Mesenchymal stem cell (in vitro differentiated cells and primary cell): ENCODE measurements at regions not wholly inside any gene's neighbourhood (a gene's known extent, or its start where the extent isn't known, plus 50 kb on each side); places are given as distances from the start of the nearest gene placed in this dataset.
A peak's percentile ranks its signal among the peaks of the same experiment; 100 is the strongest.

Experiments
- DNase-seq: peaks from one replicate; pipeline ENCODE4 v3.0.0-alpha.2; 2013
- H2AFZ ChIP-seq: one replicate; pipeline ENCODE4 v1.6.1; 2013; ENCODE audit warnings: low read depth, mild to moderate bottlenecking, control low read depth, inconsistent platforms, low read length, moderate library complexity
- H2AK5ac ChIP-seq: 2 replicates; pipeline ENCODE4 v1.6.1; 2013; ENCODE audit warnings: low read length, moderate library complexity, mild to moderate bottlenecking, inconsistent platforms; ENCODE audit not compliant: severe bottlenecking
- H2BK120ac ChIP-seq: one replicate; pipeline ENCODE4 v1.6.1; 2013; ENCODE audit warnings: low read depth, mild to moderate bottlenecking, inconsistent platforms, low read length, moderate library complexity
- H2BK12ac ChIP-seq, 2 experiments: one replicate each; pipeline ENCODE4 v1.6.1; 2013; ENCODE audit warnings: inconsistent platforms in 2 of 2, low read length in 2 of 2, mild to moderate bottlenecking in 2 of 2, moderate library complexity in 2 of 2, control low read depth in 1 of 2
- H2BK15ac ChIP-seq: one replicate; pipeline ENCODE4 v1.6.1; 2013; ENCODE audit warnings: mild to moderate bottlenecking, low read depth, inconsistent platforms; ENCODE audit not compliant: poor library complexity, severe bottlenecking
- H2BK5ac ChIP-seq: 2 replicates; pipeline ENCODE4 v1.6.1; 2013; ENCODE audit warnings: low read depth, mild to moderate bottlenecking, low read length, control low read depth, inconsistent platforms; ENCODE audit not compliant: poor library complexity, severe bottlenecking
- H3K14ac ChIP-seq, 2 experiments: one replicate each; pipeline ENCODE4 v1.6.1; 2013; ENCODE audit warnings: inconsistent platforms in 2 of 2, low read length in 2 of 2, control low read depth in 1 of 2, mild to moderate bottlenecking in 1 of 2, moderate library complexity in 1 of 2
- H3K18ac ChIP-seq, 2 experiments: one replicate each; pipeline ENCODE4 v1.6.1; 2013; ENCODE audit warnings: inconsistent platforms in 2 of 2, low read length in 2 of 2, control low read depth in 1 of 2, low read depth in 1 of 2, mild to moderate bottlenecking in 1 of 2
- H3K23ac ChIP-seq, 2 experiments: one replicate each; pipeline ENCODE4 v1.6.1; 2013; ENCODE audit warnings: inconsistent platforms in 2 of 2, low read length in 2 of 2, mild to moderate bottlenecking in 2 of 2, moderate library complexity in 2 of 2, control low read depth in 1 of 2
- H3K27ac ChIP-seq: 2 replicates; pipeline ENCODE4 v1.5.1; 2013; ENCODE audit warnings: mild to moderate bottlenecking, moderate library complexity, low read length, control low read depth, inconsistent platforms; ENCODE audit not compliant: poor library complexity, severe bottlenecking
- H3K27me3 ChIP-seq, 2 experiments: 2 replicates each; pipeline versions ENCODE4 v1.6.1 to v1.7.0; 2013; ENCODE audit warnings: low read length in 2 of 2, mild to moderate bottlenecking in 2 of 2, moderate library complexity in 2 of 2, control low read depth in 1 of 2, inconsistent platforms in 1 of 2; ENCODE audit not compliant: control insufficient read depth in 1 of 2, insufficient read depth in 1 of 2
- H3K36me3 ChIP-seq, 2 experiments: 2 replicates each; pipeline versions ENCODE4 v1.6.1 to v1.7.0; 2013; ENCODE audit warnings: low read length in 2 of 2, control low read depth in 1 of 2, inconsistent platforms in 1 of 2, low read depth in 1 of 2, mild to moderate bottlenecking in 1 of 2; ENCODE audit not compliant: insufficient read depth in 2 of 2, control insufficient read depth in 1 of 2
- H3K4ac ChIP-seq, 2 experiments: one replicate each; pipeline ENCODE4 v1.6.1; 2013; ENCODE audit warnings: inconsistent platforms in 2 of 2, low read length in 2 of 2, mild to moderate bottlenecking in 2 of 2, moderate library complexity in 2 of 2, control low read depth in 1 of 2, low read depth in 1 of 2
- H3K4me1 ChIP-seq: 2 replicates; pipeline ENCODE4 v1.6.1; 2013; ENCODE audit warnings: low read depth, low read length, control low read depth; ENCODE audit not compliant: control insufficient read depth, insufficient read depth
- H3K4me2 ChIP-seq: 2 replicates; pipeline ENCODE4 v1.6.1; 2013; ENCODE audit warnings: low read length, mild to moderate bottlenecking, inconsistent platforms; ENCODE audit not compliant: poor library complexity, severe bottlenecking
- H3K4me3 ChIP-seq, 2 experiments: 2 replicates each; pipeline versions ENCODE4 v1.5.1 to v1.7.0; 2013; ENCODE audit warnings: low read length in 2 of 2, mild to moderate bottlenecking in 2 of 2, control low read depth in 1 of 2, low read depth in 1 of 2; ENCODE audit not compliant: insufficient read depth in 1 of 2
- H3K79me1 ChIP-seq: replicated peaks from 2 replicates; pipeline ENCODE4 v1.6.1; 2013; ENCODE audit warnings: mild to moderate bottlenecking, control low read depth, low read length, inconsistent platforms; ENCODE audit not compliant: poor library complexity, severe bottlenecking
- H3K9ac ChIP-seq: 2 replicates; pipeline ENCODE4 v1.7.0; 2013; ENCODE audit warnings: mild to moderate bottlenecking, low read length, moderate library complexity
- H3K9me3 ChIP-seq: 2 replicates; pipeline ENCODE4 v1.7.0; 2013; ENCODE audit warnings: mild to moderate bottlenecking, low read length; ENCODE audit not compliant: control insufficient read depth
- H4K8ac ChIP-seq: one replicate; pipeline ENCODE4 v1.6.1; 2013; ENCODE audit warnings: inconsistent platforms, mild to moderate bottlenecking, low read length, moderate library complexity
- H4K91ac ChIP-seq: one replicate; pipeline ENCODE4 v1.6.1; 2013; ENCODE audit warnings: mild to moderate bottlenecking, low read length, inconsistent platforms
- WGBS: methylation state at CpG from one replicate; pipeline ENCODE4 v1.1.7; 2013; ENCODE audit warnings: mixed read lengths; 5-methylcytosine and 5-hydroxymethylcytosine counted together

GRCh38 chr18:33505297-33505696 lies 64.8 kb upstream of the CCDC178 start:
- Histone ChIP-seq H2BK12ac (no peak overlapping the region), H2BK15ac (no peak overlapping the region), H2BK5ac (no peak overlapping the region), H3K36me3 (no peaks in the 10 kb centered on the region), H4K8ac (no peak overlapping the region), H3K23ac (no peak overlapping the region), H3K9me3 (no peaks in the 10 kb centered on the region), H2AK5ac (no peak overlapping the region), H3K18ac (no peak overlapping the region), H2AFZ (no peak overlapping the region), H3K4ac (no peak overlapping the region), H2BK120ac (no peak overlapping the region), H3K4me1 (no peaks in the 10 kb centered on the region), H4K91ac (no peak overlapping the region), H3K9ac (no peak overlapping the region), H3K4me2 (no peak overlapping the region), H3K27ac (no peak overlapping the region), H3K27me3 (no peaks in the 10 kb centered on the region), H3K4me3 (no peak overlapping the region), H3K14ac (no peak overlapping the region), H3K79me1 (no peaks in the 10 kb centered on the region)
- DNase-seq: no peak
- 95% methylated on average over 2 of the region's 2 CpGs for WGBS

- H4K91ac ChIP-seq: no peak overlapping the region
- H2BK12ac ChIP-seq: no peak overlapping the region
- H3K79me1 ChIP-seq: no peaks in the 10 kb centered on the region
Measured at GRCh38 chr18:33495278-33495677, 54.8 kb upstream of the CCDC178 start.

More at GRCh38 chr18:33495278-33495677, 54.8 kb upstream of the CCDC178 start:
- H3K4ac ChIP-seq: no peak overlapping the region
- H3K9ac ChIP-seq: no peak overlapping the region
- H2BK15ac ChIP-seq: no peak overlapping the region
- H3K4me3 ChIP-seq: no peak overlapping the region
- H3K4me2 ChIP-seq: no peak overlapping the region
- no peak overlapping the region for H2AK5ac ChIP-seq
- peak; percentile 69 for DNase-seq
- H3K9me3 ChIP-seq: no peaks in the 10 kb centered on the region
- no peak overlapping the region for H3K18ac ChIP-seq
- no peak overlapping the region for H4K8ac ChIP-seq
- 67% methylated on average over 1 of the region's 1 CpG for WGBS
- H2BK120ac ChIP-seq: no peak overlapping the region
- H3K14ac ChIP-seq: no peak overlapping the region
- H2AFZ ChIP-seq: no peak overlapping the region
- H3K23ac ChIP-seq: no peak overlapping the region
- peaks cover 0 to 3% of the 10 kb centered on the region in 2 experiments for H3K27me3 ChIP-seq
- no peak overlapping the region for H3K27ac ChIP-seq
- no peaks in the 10 kb centered on the region for H3K36me3 ChIP-seq
- no peak overlapping the region for H2BK5ac ChIP-seq
- no peaks in the 10 kb centered on the region for H3K4me1 ChIP-seq
